ENCODE measurements at regions not wholly inside any gene's neighbourhood (a gene's known extent, or its start where the extent isn't known, plus 50 kb on each side); places are given as distances from the start of the nearest gene placed in this dataset.

DNA sequence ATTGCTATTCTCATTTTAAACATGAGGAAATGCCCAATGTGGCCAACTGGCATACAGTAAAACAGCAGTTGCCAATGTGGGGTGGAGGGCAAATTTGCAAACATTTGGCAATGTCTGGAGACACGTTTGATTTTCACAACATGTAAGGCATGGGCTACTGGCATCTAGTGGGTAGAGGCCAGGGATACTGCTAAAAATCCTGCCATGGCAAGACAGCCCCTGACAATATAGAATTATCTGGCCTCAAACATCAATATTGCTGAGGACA, 168.6 kb downstream of the KCNE4 start:
- Histone ChIP-seq H3K27me3 (ENCODE audit: low read depth) (no peaks in the 10 kb centered on the region), H3K9me3 (replicated peaks) (no peaks in the 10 kb centered on the region), H3K4me1 (no peaks in the 10 kb centered on the region), H3K4me3 (no peak overlapping the region), H3K27ac (replicated peaks) (no peak overlapping the region), H3K36me3 (no peaks in the 10 kb centered on the region)
- intact Hi-C loops (cut with micrococcal nuclease), result no loop called here
- no peak for DNase-seq
- TF ChIP-seq, protein P1, sequence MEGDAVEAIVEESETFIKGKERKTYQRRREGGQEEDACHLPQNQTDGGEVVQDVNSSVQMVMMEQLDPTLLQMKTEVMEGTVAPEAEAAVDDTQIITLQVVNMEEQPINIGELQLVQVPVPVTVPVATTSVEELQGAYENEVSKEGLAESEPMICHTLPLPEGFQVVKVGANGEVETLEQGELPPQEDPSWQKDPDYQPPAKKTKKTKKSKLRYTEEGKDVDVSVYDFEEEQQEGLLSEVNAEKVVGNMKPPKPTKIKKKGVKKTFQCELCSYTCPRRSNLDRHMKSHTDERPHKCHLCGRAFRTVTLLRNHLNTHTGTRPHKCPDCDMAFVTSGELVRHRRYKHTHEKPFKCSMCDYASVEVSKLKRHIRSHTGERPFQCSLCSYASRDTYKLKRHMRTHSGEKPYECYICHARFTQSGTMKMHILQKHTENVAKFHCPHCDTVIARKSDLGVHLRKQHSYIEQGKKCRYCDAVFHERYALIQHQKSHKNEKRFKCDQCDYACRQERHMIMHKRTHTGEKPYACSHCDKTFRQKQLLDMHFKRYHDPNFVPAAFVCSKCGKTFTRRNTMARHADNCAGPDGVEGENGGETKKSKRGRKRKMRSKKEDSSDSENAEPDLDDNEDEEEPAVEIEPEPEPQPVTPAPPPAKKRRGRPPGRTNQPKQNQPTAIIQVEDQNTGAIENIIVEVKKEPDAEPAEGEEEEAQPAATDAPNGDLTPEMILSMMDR (IDR thresholded peaks at IDR 0.05; ENCODE audit: borderline replicate concordance), result no peak

DNA sequence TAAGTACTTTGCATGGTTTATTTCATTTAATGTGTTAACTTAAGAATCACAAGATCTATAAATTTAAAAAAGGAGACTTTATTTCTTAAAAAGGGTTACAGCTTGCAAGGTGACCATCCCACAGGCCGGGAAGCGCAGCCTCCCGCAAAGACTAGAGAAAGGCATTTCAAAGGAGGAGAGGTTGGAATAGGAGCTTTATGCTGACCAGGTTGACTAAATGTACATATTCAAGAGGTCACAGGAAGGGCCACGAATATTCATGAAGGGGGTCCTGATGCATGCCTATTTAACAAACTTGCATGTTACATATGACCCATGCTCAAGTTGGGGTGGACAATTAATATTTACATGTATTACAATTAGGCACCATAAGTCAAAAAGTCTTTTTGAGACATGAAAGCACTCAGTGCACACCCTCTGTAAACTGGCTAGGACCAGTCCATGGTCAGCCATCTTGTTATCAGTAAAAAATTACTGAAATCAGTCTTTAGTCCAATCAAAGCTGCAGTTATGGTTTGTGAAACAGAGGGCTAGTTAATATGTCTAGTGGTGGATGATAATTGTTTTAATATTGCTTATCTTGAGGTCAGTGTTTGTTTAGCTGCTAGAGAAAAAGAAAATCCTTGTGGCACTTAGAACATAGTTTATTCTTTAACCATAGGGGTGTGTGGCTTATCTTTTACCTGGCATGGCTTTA, 169.3 kb downstream of the KCNE4 start:
- TF ChIP-seq, protein P1 (IDR thresholded peaks at IDR 0.05; ENCODE audit: borderline replicate concordance), result no peak
- no peaks in the 10 kb centered on the region for H3K4me1 ChIP-seq
- no peaks in the 10 kb centered on the region for H3K36me3 ChIP-seq
- no peaks in the 10 kb centered on the region for H3K27me3 ChIP-seq (ENCODE audit: low read depth)
- intact Hi-C loops (cut with micrococcal nuclease), result no loop called here
- no peak overlapping the region for H3K27ac ChIP-seq (replicated peaks)
- no peaks in the 10 kb centered on the region for H3K9me3 ChIP-seq (replicated peaks)
- no peak for DNase-seq
- H3K4me3 ChIP-seq, result no peak overlapping the region

DNA sequence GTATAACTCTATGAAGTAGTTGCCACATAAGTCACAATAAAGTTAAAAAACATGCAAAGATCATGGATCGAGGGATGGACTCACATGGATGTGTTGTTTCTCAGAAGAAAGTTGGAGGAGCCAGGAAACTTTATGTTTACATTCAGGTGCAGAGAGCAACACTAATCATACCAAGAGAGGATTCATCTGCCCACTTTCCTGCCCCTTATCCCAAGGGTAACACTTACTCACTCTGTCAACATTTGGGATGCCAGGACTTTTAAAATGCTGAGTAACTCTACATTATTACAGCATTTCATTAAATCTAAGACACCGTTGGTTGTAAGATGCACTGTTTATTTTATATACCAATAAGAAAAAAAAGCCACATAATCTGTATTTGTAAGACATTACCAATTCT, 170.4 kb downstream of the KCNE4 start:
- TF ChIP-seq, protein P1 (IDR thresholded peaks at IDR 0.05; ENCODE audit: borderline replicate concordance), result no peak
- intact Hi-C loops (cut with micrococcal nuclease), result no loop called here
- no peaks in the 10 kb centered on the region for H3K36me3 ChIP-seq
- no peak overlapping the region for H3K4me3 ChIP-seq
- H3K4me1 ChIP-seq, result no peaks in the 10 kb centered on the region
- DNase-seq, result no peak
- no peaks in the 10 kb centered on the region for H3K9me3 ChIP-seq (replicated peaks)
- no peaks in the 10 kb centered on the region for H3K27me3 ChIP-seq (ENCODE audit: low read depth)
- no peak overlapping the region for H3K27ac ChIP-seq (replicated peaks)

DNA sequence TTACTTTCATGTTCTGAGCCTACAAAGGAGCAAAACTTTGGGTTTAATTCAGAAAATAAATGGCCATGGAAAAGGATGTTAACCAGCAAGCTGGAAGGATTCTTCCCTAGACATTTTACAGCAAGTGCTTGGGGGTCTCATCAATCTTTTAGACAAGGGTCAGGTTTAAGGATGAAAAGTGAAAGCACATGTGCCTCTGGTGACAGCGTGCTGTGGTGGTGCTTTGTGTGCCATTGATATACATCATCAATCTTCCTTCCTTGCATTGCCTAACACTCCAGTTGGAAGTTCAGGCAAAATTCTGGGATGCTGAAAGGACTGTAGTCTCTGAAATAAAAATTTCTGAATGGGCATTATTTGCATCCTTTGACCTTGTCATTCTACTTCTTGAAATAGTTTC, 171.2 kb downstream of the KCNE4 start:
- H3K36me3 ChIP-seq, result no peaks in the 10 kb centered on the region
- H3K4me3 ChIP-seq, result no peak overlapping the region
- no peaks in the 10 kb centered on the region for H3K9me3 ChIP-seq (replicated peaks)
- TF ChIP-seq, protein P1 (IDR thresholded peaks at IDR 0.05; ENCODE audit: borderline replicate concordance), result no peak
- H3K27ac ChIP-seq (replicated peaks), result no peak overlapping the region
- DNase-seq, result no peak
- H3K27me3 ChIP-seq (ENCODE audit: low read depth), result no peaks in the 10 kb centered on the region
- intact Hi-C loops (cut with micrococcal nuclease), result no loop called here
- H3K4me1 ChIP-seq, result no peaks in the 10 kb centered on the region

DNA sequence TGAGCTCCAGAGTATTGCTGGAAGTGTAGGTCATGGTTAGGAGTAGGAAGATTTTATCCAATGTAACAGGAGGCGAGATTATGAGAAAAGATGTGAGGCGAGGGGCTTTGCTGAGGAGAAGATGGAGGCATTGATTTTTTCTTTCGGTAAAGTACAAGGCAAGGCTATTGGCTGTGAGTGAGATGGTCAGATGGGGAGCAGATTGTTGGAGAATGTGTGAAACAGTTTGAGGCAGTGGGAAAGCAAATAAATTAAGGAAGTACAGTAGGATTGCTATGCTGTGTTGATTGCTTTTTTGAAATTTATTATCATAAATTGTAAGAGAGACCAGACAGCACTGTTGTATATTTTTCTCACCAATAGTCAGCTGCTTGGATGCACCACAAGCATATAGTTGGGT, 173.3 kb downstream of the KCNE4 start:
- TF ChIP-seq, protein P1 (IDR thresholded peaks at IDR 0.05; ENCODE audit: borderline replicate concordance), result no peak
- no peaks in the 10 kb centered on the region for H3K27me3 ChIP-seq (ENCODE audit: low read depth)
- no peaks in the 10 kb centered on the region for H3K36me3 ChIP-seq
- no peak overlapping the region for H3K4me3 ChIP-seq
- intact Hi-C loops (cut with micrococcal nuclease), result no loop called here
- DNase-seq, result no peak
- H3K4me1 ChIP-seq, result no peaks in the 10 kb centered on the region
- H3K27ac ChIP-seq (replicated peaks), result no peak overlapping the region
- H3K9me3 ChIP-seq (replicated peaks), result no peaks in the 10 kb centered on the region
